ENCODE measurements at regions not wholly inside any gene's neighbourhood (a gene's known extent, or its start where the extent isn't known, plus 50 kb on each side); places are given as distances from the start of the nearest gene placed in this dataset.
A peak's percentile ranks its signal among the peaks of the same experiment; 100 is the strongest.

- FAIRE-seq: no peak
- DNase-seq (ENCODE audit: insufficient read length, low spot score): no peak
- no peak for TF ChIP-seq POLR2AphosphoS5 (IDR thresholded peaks at IDR 0.05; ENCODE audit: low read depth, low read length)
- TF ChIP-seq POU2F2 (IDR thresholded peaks at IDR 0.05; ENCODE audit: low read depth, low read length): no peak
- no peak for TF ChIP-seq SPI1 (IDR thresholded peaks at IDR 0.05; ENCODE audit: low read depth, low read length)
- TF ChIP-seq POLR2A (IDR thresholded peaks at IDR 0.05; ENCODE audit: low read depth, low read length): no peak
- no peak for TF ChIP-seq PAX5 (IDR thresholded peaks at IDR 0.05; ENCODE audit: insufficient read depth, low read length, severe bottlenecking)
- TF ChIP-seq TAF1 (IDR thresholded peaks at IDR 0.05; ENCODE audit: low read depth, low read length): no peak
Observed at GRCh38 chr2:21261591-21261990, 137.8 kb downstream of the TDRD15 start.

DNA sequence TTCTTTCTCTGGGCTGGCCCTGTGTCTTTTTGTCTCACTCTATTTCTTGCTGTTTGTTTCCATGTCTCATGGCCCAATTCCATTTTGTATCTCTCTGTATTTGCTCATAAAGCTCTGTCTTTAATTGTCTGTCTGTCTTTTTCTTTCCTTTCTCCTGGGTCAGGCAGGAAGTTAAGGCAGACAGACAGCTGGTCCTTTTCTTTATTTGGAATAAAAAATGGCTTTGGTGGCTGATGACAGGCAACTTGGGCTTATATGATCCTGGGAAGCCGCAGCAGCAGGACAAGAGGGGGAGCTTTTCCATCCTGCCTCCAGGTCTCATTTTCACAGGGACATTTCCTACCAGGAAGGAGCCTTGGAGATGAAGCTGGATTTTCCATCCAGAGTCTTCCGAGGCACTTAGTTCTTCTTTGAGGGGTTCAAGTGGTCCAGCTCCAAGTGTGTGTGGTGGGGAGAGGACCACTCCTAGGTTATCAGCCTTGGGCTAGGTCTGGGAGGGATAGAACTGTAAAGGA lies 138.7 kb downstream of the TDRD15 start:
- FAIRE-seq (no peak), DNase-seq (ENCODE audit: insufficient read length, low spot score) (no peak)
- TF ChIP-seq SPI1 (IDR thresholded peaks at IDR 0.05; ENCODE audit: low read depth, low read length): no peak
- no peak for TF ChIP-seq PAX5 (IDR thresholded peaks at IDR 0.05; ENCODE audit: insufficient read depth, low read length, severe bottlenecking)
- no peak for TF ChIP-seq POLR2AphosphoS5 (IDR thresholded peaks at IDR 0.05; ENCODE audit: low read depth, low read length)
- TF ChIP-seq POU2F2 (IDR thresholded peaks at IDR 0.05; ENCODE audit: low read depth, low read length): no peak
- no peak for TF ChIP-seq TAF1 (IDR thresholded peaks at IDR 0.05; ENCODE audit: low read depth, low read length)
- TF ChIP-seq POLR2A (IDR thresholded peaks at IDR 0.05; ENCODE audit: low read depth, low read length): no peak

DNA sequence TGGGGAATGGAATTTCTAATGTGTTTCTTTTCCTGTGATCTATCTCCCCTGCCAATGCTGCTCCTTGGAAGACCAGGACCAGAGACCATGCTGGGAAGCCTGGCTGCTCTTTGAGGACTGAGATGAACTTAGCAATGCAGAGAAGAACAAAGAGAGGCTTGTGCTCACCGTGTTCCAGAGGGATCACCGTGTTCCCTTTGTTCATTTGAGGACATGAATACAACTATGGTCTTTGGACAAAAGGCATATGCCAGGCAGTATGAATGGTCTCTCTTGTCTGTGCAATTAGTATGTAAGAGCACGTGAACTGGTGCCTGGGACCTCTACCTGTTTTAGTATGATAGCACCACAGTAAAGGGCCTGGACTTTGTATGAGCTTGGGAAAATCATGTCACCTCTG lies 139.9 kb downstream of the TDRD15 start:
- FAIRE-seq: no peak
- no peak for DNase-seq (ENCODE audit: insufficient read length, low spot score)
- TF ChIP-seq POU2F2 (IDR thresholded peaks at IDR 0.05; ENCODE audit: low read depth, low read length) (no peak), POLR2A (IDR thresholded peaks at IDR 0.05; ENCODE audit: low read depth, low read length) (no peak), PAX5 (IDR thresholded peaks at IDR 0.05; ENCODE audit: insufficient read depth, low read length, severe bottlenecking) (no peak), SPI1 (IDR thresholded peaks at IDR 0.05; ENCODE audit: low read depth, low read length) (no peak), TAF1 (IDR thresholded peaks at IDR 0.05; ENCODE audit: low read depth, low read length) (no peak), POLR2AphosphoS5 (IDR thresholded peaks at IDR 0.05; ENCODE audit: low read depth, low read length) (no peak)

- no peak for FAIRE-seq
- no peak for TF ChIP-seq TAF1 (IDR thresholded peaks at IDR 0.05; ENCODE audit: low read depth, low read length)
- no peak for TF ChIP-seq PAX5 (IDR thresholded peaks at IDR 0.05; ENCODE audit: insufficient read depth, low read length, severe bottlenecking)
- TF ChIP-seq POLR2A (IDR thresholded peaks at IDR 0.05; ENCODE audit: low read depth, low read length): no peak
- TF ChIP-seq SPI1 (IDR thresholded peaks at IDR 0.05; ENCODE audit: low read depth, low read length): no peak
- no peak for TF ChIP-seq POLR2AphosphoS5 (IDR thresholded peaks at IDR 0.05; ENCODE audit: low read depth, low read length)
- no peak for DNase-seq (ENCODE audit: insufficient read length, low spot score)
Observed at GRCh38 chr2:21265752-21266151, 142.0 kb downstream of the TDRD15 start.

DNA sequence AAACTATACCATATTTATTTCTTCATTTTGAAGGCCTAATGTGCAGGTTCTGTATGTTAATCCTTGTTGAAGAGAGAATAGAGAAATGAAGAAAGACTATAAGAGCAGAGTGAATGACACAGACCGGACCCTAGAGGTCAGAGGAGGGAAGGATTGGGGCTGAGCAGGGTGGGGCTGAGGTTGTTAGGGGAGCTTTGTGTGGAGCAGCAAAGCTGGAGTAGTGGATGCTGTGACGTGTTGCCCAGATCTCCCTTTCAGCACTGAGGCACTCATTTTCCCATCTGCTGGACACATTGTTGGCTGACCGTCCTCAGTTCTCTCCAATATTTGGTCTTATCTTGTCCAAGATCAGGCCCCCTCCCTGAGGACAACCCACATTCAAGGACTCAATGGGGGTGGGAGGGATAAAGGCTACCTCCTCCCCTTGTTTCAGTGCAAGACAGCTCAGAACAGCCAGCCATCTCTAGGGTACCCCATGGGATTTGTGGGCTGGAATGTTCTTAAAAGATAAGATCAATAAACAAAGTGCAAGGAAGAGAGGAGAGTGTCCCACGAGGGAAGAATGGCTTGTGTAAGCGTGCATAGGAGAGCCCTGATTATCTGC lies 143.6 kb downstream of the TDRD15 start:
- DNase-seq (ENCODE audit: insufficient read length, low spot score) (no peak), FAIRE-seq (no peak)
- TF ChIP-seq TAF1 (IDR thresholded peaks at IDR 0.05; ENCODE audit: low read depth, low read length): no peak

DNA sequence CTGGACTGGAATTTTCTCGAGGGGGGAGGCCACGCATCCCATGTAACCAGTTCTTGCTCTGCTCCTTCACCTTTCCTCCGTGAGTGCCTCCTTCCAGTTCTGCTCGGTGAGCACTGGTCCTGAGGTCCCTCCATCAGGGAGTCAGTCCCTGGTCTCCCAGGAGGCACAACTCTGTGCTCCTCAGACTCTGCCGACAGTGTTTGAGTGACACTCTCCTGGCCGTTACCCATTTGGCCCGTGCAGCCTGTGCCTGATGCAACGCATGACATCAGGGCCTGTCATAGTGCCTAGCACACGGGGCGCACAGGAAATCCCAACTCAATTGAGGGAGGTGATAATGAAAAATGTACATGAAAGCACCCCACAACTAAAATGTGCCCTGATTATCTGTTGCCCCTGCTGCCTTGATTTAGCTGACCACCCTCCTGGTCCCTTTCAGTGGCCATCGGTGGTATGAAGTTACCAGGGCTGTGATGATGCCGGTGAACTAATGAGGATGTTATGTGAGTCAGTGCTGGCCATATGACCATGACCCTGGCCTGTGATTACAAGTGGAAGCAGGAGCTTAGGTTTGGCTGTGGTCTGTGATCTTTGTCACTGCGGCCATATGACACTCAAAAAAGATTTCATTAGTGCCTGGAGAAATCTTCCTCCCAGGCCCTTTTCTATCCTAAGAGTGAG lies 144.6 kb downstream of the TDRD15 start:
- FAIRE-seq (no peak), DNase-seq (ENCODE audit: insufficient read length, low spot score) (no peak)
- no peak for TF ChIP-seq POLR2AphosphoS5 (IDR thresholded peaks at IDR 0.05; ENCODE audit: low read depth, low read length)
- no peak for TF ChIP-seq POLR2A (IDR thresholded peaks at IDR 0.05; ENCODE audit: low read depth, low read length)
- no peak for TF ChIP-seq TAF1 (IDR thresholded peaks at IDR 0.05; ENCODE audit: low read depth, low read length)
- no peak for TF ChIP-seq POU2F2 (IDR thresholded peaks at IDR 0.05; ENCODE audit: low read depth, low read length)
- no peak for TF ChIP-seq SPI1 (IDR thresholded peaks at IDR 0.05; ENCODE audit: low read depth, low read length)
- no peak for TF ChIP-seq PAX5 (IDR thresholded peaks at IDR 0.05; ENCODE audit: insufficient read depth, low read length, severe bottlenecking)

GRCh38 chr2:21268878-21269224 lies 145.1 kb downstream of the TDRD15 start:
- TF ChIP-seq POLR2AphosphoS5 (IDR thresholded peaks at IDR 0.05; ENCODE audit: low read depth, low read length) (no peak), POU2F2 (IDR thresholded peaks at IDR 0.05; ENCODE audit: low read depth, low read length) (peak; percentile 35; the same call in 1 of the 2 replicates), SPI1 (IDR thresholded peaks at IDR 0.05; ENCODE audit: low read depth, low read length) (no peak)
- no peak for DNase-seq (ENCODE audit: insufficient read length, low spot score)
- FAIRE-seq: no peak

GRCh38 chr2:21269382-21269781 lies 145.6 kb downstream of the TDRD15 start:
- TF ChIP-seq PAX5 (IDR thresholded peaks at IDR 0.05; ENCODE audit: insufficient read depth, low read length, severe bottlenecking) (no peak), TAF1 (IDR thresholded peaks at IDR 0.05; ENCODE audit: low read depth, low read length) (no peak), POU2F2 (IDR thresholded peaks at IDR 0.05; ENCODE audit: low read depth, low read length) (no peak), POLR2AphosphoS5 (IDR thresholded peaks at IDR 0.05; ENCODE audit: low read depth, low read length) (no peak), SPI1 (IDR thresholded peaks at IDR 0.05; ENCODE audit: low read depth, low read length) (no peak), POLR2A (IDR thresholded peaks at IDR 0.05; ENCODE audit: low read depth, low read length) (no peak)
- FAIRE-seq (no peak), DNase-seq (ENCODE audit: insufficient read length, low spot score) (no peak)

GRCh38 chr2:21270083-21270491 lies 146.3 kb downstream of the TDRD15 start:
- TF ChIP-seq POU2F2 (IDR thresholded peaks at IDR 0.05; ENCODE audit: low read depth, low read length) (no peak), PAX5 (IDR thresholded peaks at IDR 0.05; ENCODE audit: insufficient read depth, low read length, severe bottlenecking) (no peak), SPI1 (IDR thresholded peaks at IDR 0.05; ENCODE audit: low read depth, low read length) (no peak), POLR2AphosphoS5 (IDR thresholded peaks at IDR 0.05; ENCODE audit: low read depth, low read length) (no peak), POLR2A (IDR thresholded peaks at IDR 0.05; ENCODE audit: low read depth, low read length) (no peak), TAF1 (IDR thresholded peaks at IDR 0.05; ENCODE audit: low read depth, low read length) (no peak)
- no peak for FAIRE-seq
- no peak for DNase-seq (ENCODE audit: insufficient read length, low spot score)

- no peak for DNase-seq (ENCODE audit: insufficient read length, low spot score)
- TF ChIP-seq PAX5 (IDR thresholded peaks at IDR 0.05; ENCODE audit: insufficient read depth, low read length, severe bottlenecking) (no peak), POLR2AphosphoS5 (IDR thresholded peaks at IDR 0.05; ENCODE audit: low read depth, low read length) (no peak), SPI1 (IDR thresholded peaks at IDR 0.05; ENCODE audit: low read depth, low read length) (no peak), POU2F2 (IDR thresholded peaks at IDR 0.05; ENCODE audit: low read depth, low read length) (no peak), TAF1 (IDR thresholded peaks at IDR 0.05; ENCODE audit: low read depth, low read length) (no peak), POLR2A (IDR thresholded peaks at IDR 0.05; ENCODE audit: low read depth, low read length) (no peak)
- no peak for FAIRE-seq
Observed at GRCh38 chr2:21270708-21271122, 146.9 kb downstream of the TDRD15 start.
